Mammary epithelial cell (primary cell): ENCODE measurements at regions not wholly inside any gene's neighbourhood (a gene's known extent, or its start where the extent isn't known, plus 50 kb on each side); places are given as distances from the start of the nearest gene placed in this dataset.

Experiments
- CTCF ChIP-seq, 2 donors: IDR thresholded peaks in 1 of 2; conservative IDR thresholded peaks in 1 of 2; 2 replicates each; pipeline ENCODE4 v1.5.1; 2011 to 2012; ENCODE audit warnings: inconsistent platforms in 2 of 2, low read length in 2 of 2, mild to moderate bottlenecking in 2 of 2, control low read depth in 1 of 2, low read depth in 1 of 2; ENCODE audit not compliant: insufficient read depth in 1 of 2; ENCODE audit errors: extremely low read depth in 1 of 2
- EZH2 ChIP-seq: IDR thresholded peaks from 2 replicates; pipeline ENCODE4 v1.6.1; 2012; ENCODE audit warnings: low read length, inconsistent platforms, borderline replicate concordance

- TF ChIP-seq EZH2, result no peak
- TF ChIP-seq CTCF (conservative IDR thresholded peaks at IDR 0.05 in 1 of 2, IDR thresholded peaks at IDR 0.05 in 1 of 2; ENCODE audit: extremely low read depth in 1 of 2, insufficient read depth in 1 of 2, low read depth in 1 of 2, low read length in 2 of 2), result no peak
These were observed 250.4 kb upstream of the TTC14 start for GRCh38 chr3:180351601-180352000.
